PC-9 (cell line): ENCODE measurements at regions not wholly inside any gene's neighbourhood (a gene's known extent, or its start where the extent isn't known, plus 50 kb on each side); places are given as distances from the start of the nearest gene placed in this dataset.

Source experiments
- BruUV-seq: library from RNA; stranded (reverse); fragments of 400-500 nt; replicated peaks from 2 replicates; lab custom pipeline; 2021; lab: Mats Ljungman, UMichigan
- CTCF ChIA-PET: fragments of 300-600 bp; sonication (Branson Sonifier 250); formaldehyde crosslinking; loops from one replicate; lab custom pipeline; 2022; ENCODE audit warnings: antibody characterized with exemption; lab: Charles Lee
- POLR2A ChIA-PET: fragments of 300-600 bp; sonication (Branson Sonifier 250); formaldehyde crosslinking; loops from one replicate; lab custom pipeline; 2022; ENCODE audit warnings: antibody characterized with exemption; ENCODE audit not compliant: unreplicated experiment; lab: Charles Lee
- DNase-seq, 2 experiments: peaks; one replicate each; pipeline versions ENCODE4 v3.0.0 to v3.0.0-alpha.2; 2015 to 2022; ENCODE audit warnings: mixed read lengths in 1 of 2
- H2AFZ ChIP-seq: fragments of 200-600 bp; sonication (generic); 2 replicates; pipeline ENCODE4 v1.8.1; 2017; ENCODE audit warnings: antibody characterized with exemption
- H3F3A ChIP-seq: fragments of 200-600 bp; sonication (generic); 2 replicates; pipeline ENCODE4 v1.8.1; 2017; ENCODE audit warnings: antibody characterized with exemption, mild to moderate bottlenecking, low read depth; ENCODE audit not compliant: insufficient read depth
- H3K27ac ChIP-seq: fragments of 200-600 bp; sonication (generic); 2 replicates; pipeline ENCODE4 v1.6.1; 2016; ENCODE audit warnings: mixed run types
- H3K27me3 ChIP-seq: fragments of 200-600 bp; sonication (generic); 2 replicates; pipeline ENCODE4 v1.6.1; 2016; ENCODE audit warnings: low read depth, mixed run types; ENCODE audit not compliant: insufficient read depth
- H3K36me3 ChIP-seq: fragments of 200-600 bp; sonication (generic); 2 replicates; pipeline ENCODE4 v1.6.1; 2016; ENCODE audit warnings: low read depth, mixed run types
- H3K4me1 ChIP-seq: fragments of 200-600 bp; sonication (generic); replicated peaks from 2 replicates; pipeline ENCODE4 v1.6.1; 2016; ENCODE audit warnings: mixed run types; ENCODE audit not compliant: insufficient read depth
- H3K4me2 ChIP-seq: fragments of 200-600 bp; sonication (generic); 2 replicates; pipeline ENCODE4 v1.6.1; 2017; ENCODE audit warnings: mixed run types
- H3K4me3 ChIP-seq: fragments of 200-600 bp; sonication (generic); 2 replicates; pipeline ENCODE4 v1.6.1; 2016; ENCODE audit warnings: mixed run types
- H3K79me2 ChIP-seq: fragments of 200-600 bp; sonication (generic); 2 replicates; pipeline ENCODE4 v1.6.1; 2017; ENCODE audit warnings: low read depth, mixed run types
- H3K9me2 ChIP-seq: fragments of 200-600 bp; sonication (generic); 2 replicates; pipeline ENCODE4 v1.8.1; 2017; ENCODE audit warnings: mild to moderate bottlenecking; ENCODE audit not compliant: insufficient read depth
- H3K9me3 ChIP-seq: fragments of 200-600 bp; sonication (generic); 2 replicates; pipeline ENCODE4 v1.8.1; 2016; ENCODE audit warnings: low read depth; ENCODE audit not compliant: insufficient read depth
- H4K20me1 ChIP-seq: fragments of 200-600 bp; sonication (generic); 2 replicates; pipeline ENCODE4 v1.8.1; 2017; ENCODE audit not compliant: insufficient read depth
- CTCF ChIP-seq: fragments of 200-600 bp; sonication (generic); conservative IDR thresholded peaks from 2 replicates; pipeline ENCODE4 v1.6.1; 2017; ENCODE audit warnings: mixed run types, antibody characterized with exemption, mild to moderate bottlenecking, moderate library complexity
- EZH2 ChIP-seq: fragments of 200-600 bp; sonication (generic); IDR thresholded peaks from 2 replicates; pipeline ENCODE4 v1.8.0; 2017; ENCODE audit warnings: antibody characterized with exemption, low read depth
- intact Hi-C: fragments of 100-400 bp; cut with micrococcal nuclease; formaldehyde crosslinking; loops from one replicate; pipeline ENCODE4 v1.10.0; 2022; ENCODE audit not compliant: unreplicated experiment

GRCh38 chr6:85803721-85804120 is 161.0 kb upstream of the SYNCRIP start:
- Histone ChIP-seq H3K27me3 (no peaks in the 10 kb centered on the region), H3K4me2 (no peak overlapping the region), H3K27ac (no peak overlapping the region), H3K4me3 (no peak overlapping the region), H3K4me1 (no peaks in the 10 kb centered on the region), H3K36me3 (no peaks in the 10 kb centered on the region), H3K9me2 (no peaks in the 10 kb centered on the region), H4K20me1 (no peaks in the 10 kb centered on the region), H3K9me3 (no peaks in the 10 kb centered on the region), H3F3A (no peaks in the 10 kb centered on the region), H2AFZ (no peak overlapping the region), H3K79me2 (no peaks in the 10 kb centered on the region)
- TF ChIP-seq CTCF = no peak
- no peak for TF ChIP-seq EZH2
- BruUV-seq = no TSS peak
- DNase-seq = no peak
- ChIA-PET POLR2A (no interaction called here), CTCF (no interaction called here)
- intact Hi-C loops = no loop called here

DNA sequence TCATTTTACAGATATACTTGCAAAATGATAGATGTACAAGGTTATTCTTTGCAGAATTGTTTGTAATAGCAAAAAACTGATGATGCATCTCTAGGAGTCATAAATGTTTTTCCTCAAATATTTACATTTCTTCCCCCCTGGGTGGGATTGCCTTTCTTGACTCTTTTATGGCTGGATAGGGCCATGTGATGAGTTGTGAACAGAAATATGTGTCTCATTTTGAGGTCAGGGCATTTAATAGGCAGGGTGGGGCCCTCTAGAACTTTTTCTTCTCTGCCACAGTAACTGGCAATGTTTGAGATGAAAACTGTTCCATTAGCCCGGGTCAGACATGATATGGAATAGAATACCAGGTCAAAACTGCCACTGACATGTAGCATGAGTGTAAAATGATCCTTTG is 159.5 kb upstream of the SYNCRIP start:
- intact Hi-C loops = no loop called here
- Histone ChIP-seq H3K9me3 (no peaks in the 10 kb centered on the region), H3K79me2 (no peaks in the 10 kb centered on the region), H3F3A (no peaks in the 10 kb centered on the region), H4K20me1 (no peaks in the 10 kb centered on the region), H3K9me2 (no peaks in the 10 kb centered on the region), H3K27me3 (no peaks in the 10 kb centered on the region), H2AFZ (no peak overlapping the region), H3K27ac (no peak overlapping the region), H3K36me3 (no peaks in the 10 kb centered on the region), H3K4me2 (no peak overlapping the region), H3K4me1 (no peaks in the 10 kb centered on the region), H3K4me3 (no peak overlapping the region)
- TF ChIP-seq CTCF (no peak), EZH2 (no peak)
- no peak for DNase-seq
- ChIA-PET CTCF (no interaction called here), POLR2A (no interaction called here)
- no TSS peak for BruUV-seq

DNA sequence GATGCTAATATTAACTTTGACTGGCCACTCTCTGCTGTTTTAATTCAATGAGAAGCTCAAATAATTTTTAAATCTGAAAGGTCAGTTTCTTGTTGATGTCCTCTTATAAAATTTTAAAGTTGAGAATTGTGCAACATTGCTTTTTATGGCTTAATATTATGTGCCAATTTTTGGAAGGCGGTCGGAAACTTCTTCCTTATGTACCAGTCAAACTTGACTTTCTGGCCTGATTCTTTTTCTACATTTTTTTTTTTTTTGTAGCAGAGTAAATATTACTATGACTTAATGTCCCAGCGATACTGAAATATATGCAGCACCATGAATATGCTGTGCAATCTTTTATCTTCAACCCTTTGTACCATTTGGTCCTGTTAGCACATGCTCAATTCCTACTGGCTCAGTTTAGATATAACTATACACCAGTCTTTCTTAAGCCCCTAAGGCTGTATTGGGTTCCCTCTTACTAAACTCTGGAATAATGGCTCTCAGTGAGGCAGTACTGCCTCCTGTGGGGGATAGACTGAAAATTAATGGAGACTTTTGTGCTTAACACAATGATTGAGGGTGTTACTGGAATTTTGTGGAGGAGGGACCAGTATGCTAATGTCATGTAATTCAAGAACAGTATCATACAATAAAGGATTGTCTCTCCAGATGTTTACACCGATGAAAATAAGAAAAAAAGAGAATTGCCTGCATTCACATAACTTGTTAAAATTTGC is 156.4 kb upstream of the SYNCRIP start:
- Histone ChIP-seq H3K4me2 (no peak overlapping the region), H3K27me3 (no peaks in the 10 kb centered on the region), H3K27ac (no peak overlapping the region), H3K9me2 (no peaks in the 10 kb centered on the region), H3K79me2 (no peaks in the 10 kb centered on the region), H2AFZ (no peak overlapping the region), H3K4me1 (no peaks in the 10 kb centered on the region), H3K4me3 (no peak overlapping the region), H3K36me3 (no peaks in the 10 kb centered on the region), H3K9me3 (no peaks in the 10 kb centered on the region), H4K20me1 (no peaks in the 10 kb centered on the region), H3F3A (no peaks in the 10 kb centered on the region)
- no peak for DNase-seq
- BruUV-seq = no TSS peak
- no peak for TF ChIP-seq CTCF
- no peak for TF ChIP-seq EZH2
- POLR2A ChIA-PET = no interaction called here
- CTCF ChIA-PET = no interaction called here
- intact Hi-C loops = no loop called here
